GM12878 (cell line): ENCODE measurements at regions not wholly inside any gene's neighbourhood (a gene's known extent, or its start where the extent isn't known, plus 50 kb on each side); places are given as distances from the start of the nearest gene placed in this dataset.

ENCODE experiments used
- ATAC-seq: fragments of 200-7000 bp; cut with Tn5 transposase; 3 replicates; pipeline ENCODE4 v1.9.1; 2020; ENCODE audit warnings: mild to moderate bottlenecking, moderate library complexity
- BruUV-seq: library from RNA; stranded (reverse); fragments of 400-500 nt; replicated peaks from 2 replicates; lab custom pipeline; 2021; lab: Mats Ljungman, UMichigan
- CTCF ChIA-PET: fragments of 300-600 bp; sonication (Branson Sonifier 250); formaldehyde crosslinking; extraction: SDS; loops from one replicate; lab custom pipeline; 2021; ENCODE audit warnings: inconsistent platforms; lab: Yijun Ruan, JAX
- POLR2A ChIA-PET: fragments of 350-600 bp; formaldehyde crosslinking; extraction: SDS; loops from one replicate; lab custom pipeline; 2021; ENCODE audit warnings: inconsistent platforms; lab: Charles Lee
- RAD21 ChIA-PET: fragments of 300-600 bp; sonication (Branson Sonifier 250); formaldehyde crosslinking; loops from one replicate; lab custom pipeline; 2023; ENCODE audit warnings: antibody characterized with exemption; ENCODE audit not compliant: unreplicated experiment; lab: Charles Lee
- SMC1A ChIA-PET: fragments of 300-600 bp; sonication (Branson Sonifier 250); formaldehyde crosslinking; loops from one replicate; lab custom pipeline; 2023; ENCODE audit not compliant: unreplicated experiment, uncharacterized antibody; lab: Charles Lee
- DNase-seq: peaks from one replicate; pipeline ENCODE4 v3.0.0-alpha.2; 2011; ENCODE audit warnings: low read depth, low spot score
- FAIRE-seq: peaks from 3 replicates; lab custom pipeline; 2011; peaks lifted over from hg19 to GRCh38; lab: Jason Lieb, UNC
- H2AFZ ChIP-seq: 2 replicates; pipeline ENCODE4 v1.6.0; 2011; ENCODE audit warnings: low read depth, low read length, control low read depth; ENCODE audit not compliant: control insufficient read depth
- H3K27ac ChIP-seq: 2 replicates; pipeline ENCODE4 v1.5.1; 2011; ENCODE audit warnings: control low read depth; ENCODE audit not compliant: control insufficient read depth, insufficient read depth
- H3K27me3 ChIP-seq, 2 experiments: replicated peaks in 1 of 2; 2 replicates each; pipeline versions ENCODE4 v1.6.0 to v1.6.1; 2011; ENCODE audit warnings: low read length in 1 of 2; ENCODE audit not compliant: control insufficient read depth in 2 of 2, insufficient read depth in 2 of 2
- H3K36me3 ChIP-seq, 2 experiments: 2 replicates each; pipeline ENCODE4 v1.5.1; 2011; ENCODE audit warnings: low read length in 1 of 2; ENCODE audit not compliant: control insufficient read depth in 2 of 2, insufficient read depth in 2 of 2
- H3K4me1 ChIP-seq: 2 replicates; pipeline ENCODE4 v1.6.1; 2011; ENCODE audit warnings: mild to moderate bottlenecking, low read length, moderate library complexity, mixed read lengths; ENCODE audit not compliant: control insufficient read depth, insufficient read depth
- H3K4me2 ChIP-seq: 2 replicates; pipeline ENCODE4 v1.6.0; 2011; ENCODE audit warnings: control low read depth; ENCODE audit not compliant: control insufficient read depth, insufficient read depth
- H3K4me3 ChIP-seq: fragments of 200-600 bp; sonication (generic); 2 replicates; pipeline ENCODE4 v1.5.1; 2016
- H3K79me2 ChIP-seq: 2 replicates; pipeline ENCODE4 v1.6.0; 2011; ENCODE audit warnings: low read length; ENCODE audit not compliant: control insufficient read depth, insufficient read depth
- H3K9ac ChIP-seq: 2 replicates; pipeline ENCODE4 v1.8.0; 2011; ENCODE audit warnings: low read length, control low read depth, mixed read lengths; ENCODE audit not compliant: control insufficient read depth, insufficient read depth
- H3K9me3 ChIP-seq: replicated peaks from 3 replicates; pipeline ENCODE4 v1.5.1; 2011; ENCODE audit warnings: mild to moderate bottlenecking, low read length; ENCODE audit not compliant: control insufficient read depth, insufficient read depth
- H4K20me1 ChIP-seq: 2 replicates; pipeline ENCODE4 v1.6.0; 2011; ENCODE audit not compliant: control insufficient read depth, insufficient read depth
- E2F8 ChIP-seq: fragments of 450-650 bp; IDR thresholded peaks from 2 replicates; pipeline ENCODE4 v1.6.1; 2018; ENCODE audit warnings: mild to moderate bottlenecking, low read depth, moderate library complexity; ENCODE audit not compliant: partially characterized antibody
- ESRRA ChIP-seq: IDR thresholded peaks from 2 replicates; pipeline ENCODE4 v1.6.1; 2012; ENCODE audit warnings: mild to moderate bottlenecking, low read length, improper control_type of control experiment
- POU2F2 ChIP-seq: IDR thresholded peaks from 3 replicates; pipeline ENCODE4 v1.6.1; 2011; ENCODE audit warnings: low read depth, mild to moderate bottlenecking, low read length, borderline replicate concordance
- RB1 ChIP-seq: fragments of 450-650 bp; formaldehyde crosslinking; IDR thresholded peaks from 2 replicates; pipeline ENCODE4 v1.6.1; 2017; ENCODE audit warnings: mild to moderate bottlenecking, borderline replicate concordance
- TCF3 ChIP-seq: IDR thresholded peaks from 2 replicates; pipeline ENCODE4 v1.6.1; 2012; ENCODE audit warnings: low read depth, mild to moderate bottlenecking, low read length, borderline replicate concordance; ENCODE audit not compliant: insufficient read depth
- TCF7 ChIP-seq: IDR thresholded peaks from 2 replicates; pipeline ENCODE4 v1.6.1; 2014; ENCODE audit warnings: antibody characterized with exemption, borderline replicate concordance
- in situ Hi-C: fragments of 300-500 bp; cut with MboI; formaldehyde crosslinking; loops from 9 replicates; pipeline ENCODE4 v1.14.3; 2018; ENCODE audit warnings: mixed read lengths
- intact Hi-C: fragments of 100-400 bp; cut with micrococcal nuclease; formaldehyde crosslinking; loops from one replicate; pipeline ENCODE4 v1.14.2; 2022; ENCODE audit not compliant: unreplicated experiment
- TF ChIP-seq, protein P1 (sequence below): fragments of 450-650 bp; IDR thresholded peaks from 2 replicates; pipeline ENCODE4 v1.6.1; 2016; ENCODE audit warnings: mild to moderate bottlenecking, moderate library complexity, borderline replicate concordance

DNA sequence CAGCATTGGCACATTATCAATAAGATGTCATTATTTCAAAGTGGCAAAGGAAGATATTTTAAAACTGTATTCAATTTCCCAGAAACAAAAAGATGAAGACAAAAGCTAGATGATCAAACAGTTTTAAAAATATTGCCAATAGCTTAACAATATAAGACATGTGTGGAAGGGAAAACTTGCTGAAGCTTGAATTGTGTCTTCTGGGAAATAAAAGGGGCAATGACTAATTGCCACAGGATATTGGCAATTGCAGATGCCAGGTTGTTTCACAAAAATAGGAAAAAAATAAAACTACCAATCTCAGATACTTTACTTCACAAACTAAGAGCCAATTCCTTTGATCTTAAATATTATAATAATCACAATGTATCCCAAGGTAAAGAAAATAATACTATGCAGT lies 679.8 kb upstream of the ADAMTS5 start:
- H3K79me2 ChIP-seq, result no peaks in the 10 kb centered on the region
- FAIRE-seq (no peak), ATAC-seq (no peak), DNase-seq (no peak)
- no peaks in the 10 kb centered on the region for H3K9me3 ChIP-seq
- H3K4me2 ChIP-seq, result no peak overlapping the region
- POLR2A ChIA-PET, result no interaction called here
- no TSS peak for BruUV-seq
- SMC1A ChIA-PET, result no interaction called here
- H3K27ac ChIP-seq, result no peak overlapping the region
- CTCF ChIA-PET, result no interaction called here
- H3K4me3 ChIP-seq, result no peak overlapping the region
- H4K20me1 ChIP-seq, result no peaks in the 10 kb centered on the region
- H2AFZ ChIP-seq, result no peak overlapping the region
- RAD21 ChIA-PET, result no interaction called here
- no peaks in the 10 kb centered on the region for H3K27me3 ChIP-seq
- intact Hi-C loops, result no loop called here
- no peak for TF ChIP-seq RB1
- no peak for TF ChIP-seq TCF3
- no peak for TF ChIP-seq POU2F2
- no peak for TF ChIP-seq TCF7
- no peak for TF ChIP-seq ESRRA
- TF ChIP-seq E2F8, result no peak
- TF ChIP-seq, protein P1, sequence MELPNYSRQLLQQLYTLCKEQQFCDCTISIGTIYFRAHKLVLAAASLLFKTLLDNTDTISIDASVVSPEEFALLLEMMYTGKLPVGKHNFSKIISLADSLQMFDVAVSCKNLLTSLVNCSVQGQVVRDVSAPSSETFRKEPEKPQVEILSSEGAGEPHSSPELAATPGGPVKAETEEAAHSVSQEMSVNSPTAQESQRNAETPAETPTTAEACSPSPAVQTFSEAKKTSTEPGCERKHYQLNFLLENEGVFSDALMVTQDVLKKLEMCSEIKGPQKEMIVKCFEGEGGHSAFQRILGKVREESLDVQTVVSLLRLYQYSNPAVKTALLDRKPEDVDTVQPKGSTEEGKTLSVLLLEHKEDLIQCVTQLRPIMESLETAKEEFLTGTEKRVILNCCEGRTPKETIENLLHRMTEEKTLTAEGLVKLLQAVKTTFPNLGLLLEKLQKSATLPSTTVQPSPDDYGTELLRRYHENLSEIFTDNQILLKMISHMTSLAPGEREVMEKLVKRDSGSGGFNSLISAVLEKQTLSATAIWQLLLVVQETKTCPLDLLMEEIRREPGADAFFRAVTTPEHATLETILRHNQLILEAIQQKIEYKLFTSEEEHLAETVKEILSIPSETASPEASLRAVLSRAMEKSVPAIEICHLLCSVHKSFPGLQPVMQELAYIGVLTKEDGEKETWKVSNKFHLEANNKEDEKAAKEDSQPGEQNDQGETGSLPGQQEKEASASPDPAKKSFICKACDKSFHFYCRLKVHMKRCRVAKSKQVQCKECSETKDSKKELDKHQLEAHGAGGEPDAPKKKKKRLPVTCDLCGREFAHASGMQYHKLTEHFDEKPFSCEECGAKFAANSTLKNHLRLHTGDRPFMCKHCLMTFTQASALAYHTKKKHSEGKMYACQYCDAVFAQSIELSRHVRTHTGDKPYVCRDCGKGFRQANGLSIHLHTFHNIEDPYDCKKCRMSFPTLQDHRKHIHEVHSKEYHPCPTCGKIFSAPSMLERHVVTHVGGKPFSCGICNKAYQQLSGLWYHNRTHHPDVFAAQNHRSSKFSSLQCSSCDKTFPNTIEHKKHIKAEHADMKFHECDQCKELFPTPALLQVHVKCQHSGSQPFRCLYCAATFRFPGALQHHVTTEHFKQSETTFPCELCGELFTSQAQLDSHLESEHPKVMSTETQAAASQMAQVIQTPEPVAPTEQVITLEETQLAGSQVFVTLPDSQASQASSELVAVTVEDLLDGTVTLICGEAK, result no peak
- H3K4me1 ChIP-seq, result no peaks in the 10 kb centered on the region
- in situ Hi-C loops, result no loop called here
- no peak overlapping the region for H3K9ac ChIP-seq
- no peaks in the 10 kb centered on the region for H3K36me3 ChIP-seq
